Fibroblast of lung (primary cell): ENCODE measurements at regions not wholly inside any gene's neighbourhood (a gene's known extent, or its start where the extent isn't known, plus 50 kb on each side); places are given as distances from the start of the nearest gene placed in this dataset.

Experiments
- DNase-seq, 2 donors: peaks; one replicate each; pipeline versions ENCODE4 v3.0.0 to v3.0.0-alpha.2; 2010; ENCODE audit warnings: low read depth in 2 of 2
- H2AFZ ChIP-seq: 2 replicates; pipeline ENCODE4 v1.5.1; 2012; ENCODE audit warnings: low read length, control low read depth, inconsistent platforms
- H3K27ac ChIP-seq: 2 replicates; pipeline ENCODE4 v1.5.1; 2011; ENCODE audit warnings: low read length, control low read depth; ENCODE audit not compliant: insufficient read depth
- H3K27me3 ChIP-seq: 2 replicates; pipeline ENCODE4 v1.5.1; 2011; ENCODE audit warnings: mild to moderate bottlenecking, low read length; ENCODE audit not compliant: control insufficient read depth, insufficient read depth
- H3K36me3 ChIP-seq: 2 replicates; pipeline ENCODE4 v1.5.1; 2011; ENCODE audit warnings: low read length; ENCODE audit not compliant: control insufficient read depth, insufficient read depth
- H3K4me1 ChIP-seq: 2 replicates; pipeline ENCODE4 v1.5.1; 2011; ENCODE audit warnings: low read length; ENCODE audit not compliant: control insufficient read depth, insufficient read depth; ENCODE audit errors: extremely low read depth
- H3K4me2 ChIP-seq: 2 replicates; pipeline ENCODE4 v1.5.1; 2011; ENCODE audit warnings: low read length, control low read depth; ENCODE audit not compliant: insufficient read depth; ENCODE audit errors: extremely low read depth
- H3K4me3 ChIP-seq, 4 experiments: fragments of 200-600 bp in 1 of 4; sonication (generic) in 1 of 4; replicated peaks in 1 of 4; 2 replicates each; pipeline ENCODE4 v1.5.1; 2011 to 2016; ENCODE audit warnings: low read length in 4 of 4, low read depth in 3 of 4, mild to moderate bottlenecking in 3 of 4, control low read depth in 2 of 4, inconsistent platforms in 1 of 4, mixed read lengths in 1 of 4; ENCODE audit not compliant: insufficient read depth in 1 of 4; ENCODE audit errors: control extremely low read depth in 1 of 4
- H3K79me2 ChIP-seq: 2 replicates; pipeline ENCODE4 v1.5.1; 2012; ENCODE audit warnings: mild to moderate bottlenecking, low read length, inconsistent platforms; ENCODE audit not compliant: control insufficient read depth, insufficient read depth
- H3K9ac ChIP-seq: 2 replicates; pipeline ENCODE4 v1.5.1; 2011; ENCODE audit warnings: mild to moderate bottlenecking, low read length, control low read depth; ENCODE audit not compliant: insufficient read depth
- H3K9me3 ChIP-seq: 2 replicates; pipeline ENCODE4 v1.5.1; 2012; ENCODE audit warnings: low read depth, low read length; ENCODE audit not compliant: control insufficient read depth, insufficient read depth
- H4K20me1 ChIP-seq: 2 replicates; pipeline ENCODE4 v1.5.1; 2011; ENCODE audit warnings: low read length; ENCODE audit not compliant: control insufficient read depth, insufficient read depth; ENCODE audit errors: extremely low read depth
- CTCF ChIP-seq, 2 donors: IDR thresholded peaks in 1 of 2; conservative IDR thresholded peaks in 1 of 2; 1 replicate in 1 of 2; 2 replicates in 1 of 2; pipeline ENCODE4 v1.5.1; 2011 to 2012; ENCODE audit warnings: low read length in 2 of 2, control low read depth in 1 of 2, inconsistent platforms in 1 of 2, low read depth in 1 of 2, mild to moderate bottlenecking in 1 of 2
- EZH2 ChIP-seq: IDR thresholded peaks from 2 replicates; pipeline ENCODE4 v1.5.1; 2012; ENCODE audit warnings: low read length, control low read depth, mild to moderate bottlenecking; ENCODE audit errors: missing control alignments

GRCh38 chr2:51789918-51790317 lies 758.0 kb upstream of the NRXN1 start:
- DNase-seq: peak in 1 of 2 donors; percentile 16

GRCh38 chr2:51782921-51783765 lies 751.2 kb upstream of the NRXN1 start:
- DNase-seq: peak; percentile 6 to 58
- H4K20me1 ChIP-seq: no peaks in the 10 kb centered on the region
- no peaks in the 10 kb centered on the region for H3K36me3 ChIP-seq
- no peaks in the 10 kb centered on the region for H3K79me2 ChIP-seq
- no peak overlapping the region for H3K4me3 ChIP-seq
- H3K4me2 ChIP-seq: no peak overlapping the region
- H2AFZ ChIP-seq: no peak overlapping the region
- no peaks in the 10 kb centered on the region for H3K27me3 ChIP-seq
- no peak overlapping the region for H3K27ac ChIP-seq
- no peak overlapping the region for H3K9ac ChIP-seq
- H3K4me1 ChIP-seq: no peaks in the 10 kb centered on the region
- no peaks in the 10 kb centered on the region for H3K9me3 ChIP-seq
- no peak for TF ChIP-seq EZH2
- TF ChIP-seq CTCF (conservative IDR thresholded peaks at IDR 0.05 in 1 of 2, IDR thresholded peaks at IDR 0.05 in 1 of 2; ENCODE audit: low read depth in 1 of 2, low read length in 2 of 2): no peak

More at GRCh38 chr2:51789918-51790317, 758.0 kb upstream of the NRXN1 start:
- no peaks in the 10 kb centered on the region for H4K20me1 ChIP-seq
- no peaks in the 10 kb centered on the region for H3K4me1 ChIP-seq
- no peak overlapping the region for H3K4me3 ChIP-seq
- H3K36me3 ChIP-seq: no peaks in the 10 kb centered on the region
- H3K27ac ChIP-seq: no peak overlapping the region
- no peaks in the 10 kb centered on the region for H3K79me2 ChIP-seq
- no peak overlapping the region for H3K9ac ChIP-seq
- TF ChIP-seq CTCF (conservative IDR thresholded peaks at IDR 0.05 in 1 of 2, IDR thresholded peaks at IDR 0.05 in 1 of 2; ENCODE audit: low read depth in 1 of 2, low read length in 2 of 2): no peak
- TF ChIP-seq EZH2: no peak
- no peak overlapping the region for H2AFZ ChIP-seq
- no peaks in the 10 kb centered on the region for H3K27me3 ChIP-seq
- H3K9me3 ChIP-seq: no peaks in the 10 kb centered on the region
- H3K4me2 ChIP-seq: no peak overlapping the region

GRCh38 chr2:51781691-51782090 lies 749.8 kb upstream of the NRXN1 start:
- Histone ChIP-seq H3K36me3 (no peaks in the 10 kb centered on the region), H3K79me2 (no peaks in the 10 kb centered on the region), H3K9ac (no peak overlapping the region), H2AFZ (no peak overlapping the region), H3K9me3 (no peaks in the 10 kb centered on the region), H3K27me3 (no peaks in the 10 kb centered on the region), H3K4me1 (no peaks in the 10 kb centered on the region), H3K27ac (no peak overlapping the region), H4K20me1 (no peaks in the 10 kb centered on the region), H3K4me2 (no peak overlapping the region), H3K4me3 (no peak overlapping the region)
- DNase-seq: peak in 1 of 2 donors; percentile 12
- TF ChIP-seq EZH2 (no peak), CTCF (conservative IDR thresholded peaks at IDR 0.05 in 1 of 2, IDR thresholded peaks at IDR 0.05 in 1 of 2; ENCODE audit: low read depth in 1 of 2, low read length in 2 of 2) (no peak)
